ENCODE measurements at regions not wholly inside any gene's neighbourhood (a gene's known extent, or its start where the extent isn't known, plus 50 kb on each side); places are given as distances from the start of the nearest gene placed in this dataset.

DNA sequence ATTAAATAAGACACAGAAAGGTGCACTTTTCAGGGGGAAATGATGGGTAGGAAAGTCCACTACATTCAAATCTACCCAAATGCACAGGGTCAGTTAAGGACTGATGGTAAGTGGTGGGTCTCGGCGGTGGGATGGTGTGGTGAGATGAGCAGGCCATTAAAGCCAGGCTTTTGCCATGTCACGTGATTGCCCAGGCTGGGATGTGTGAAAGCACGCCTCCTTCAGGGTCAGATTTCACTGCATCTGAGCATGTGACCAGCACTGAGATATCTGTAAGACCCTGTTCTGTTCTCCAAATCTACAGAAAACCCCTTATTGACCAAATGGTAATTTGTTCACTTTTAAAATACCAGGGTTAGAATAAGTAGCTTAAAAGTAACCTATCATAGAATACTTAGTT is 301.5 kb downstream of the MEX3B start:
- TF ChIP-seq, protein P1, sequence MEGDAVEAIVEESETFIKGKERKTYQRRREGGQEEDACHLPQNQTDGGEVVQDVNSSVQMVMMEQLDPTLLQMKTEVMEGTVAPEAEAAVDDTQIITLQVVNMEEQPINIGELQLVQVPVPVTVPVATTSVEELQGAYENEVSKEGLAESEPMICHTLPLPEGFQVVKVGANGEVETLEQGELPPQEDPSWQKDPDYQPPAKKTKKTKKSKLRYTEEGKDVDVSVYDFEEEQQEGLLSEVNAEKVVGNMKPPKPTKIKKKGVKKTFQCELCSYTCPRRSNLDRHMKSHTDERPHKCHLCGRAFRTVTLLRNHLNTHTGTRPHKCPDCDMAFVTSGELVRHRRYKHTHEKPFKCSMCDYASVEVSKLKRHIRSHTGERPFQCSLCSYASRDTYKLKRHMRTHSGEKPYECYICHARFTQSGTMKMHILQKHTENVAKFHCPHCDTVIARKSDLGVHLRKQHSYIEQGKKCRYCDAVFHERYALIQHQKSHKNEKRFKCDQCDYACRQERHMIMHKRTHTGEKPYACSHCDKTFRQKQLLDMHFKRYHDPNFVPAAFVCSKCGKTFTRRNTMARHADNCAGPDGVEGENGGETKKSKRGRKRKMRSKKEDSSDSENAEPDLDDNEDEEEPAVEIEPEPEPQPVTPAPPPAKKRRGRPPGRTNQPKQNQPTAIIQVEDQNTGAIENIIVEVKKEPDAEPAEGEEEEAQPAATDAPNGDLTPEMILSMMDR (IDR thresholded peaks at IDR 0.05; ENCODE audit: borderline replicate concordance, extremely low read depth, low read length, poor library complexity, severe bottlenecking): no peak
- no peak for TF ChIP-seq EZH2 (IDR thresholded peaks at IDR 0.05; ENCODE audit: borderline replicate concordance, low read depth, low read length, severe bottlenecking)

Data from DND-41 (cell line).